NCI-H1694 (cell line): ENCODE measurements at regions not wholly inside any gene's neighbourhood (a gene's known extent, or its start where the extent isn't known, plus 50 kb on each side); places are given as distances from the start of the nearest gene placed in this dataset.
"Not testable (repeated sequence)": the region's sequence is repeated elsewhere in the genome, so short reads cannot be mapped to it uniquely, and the experiment has no call there.

Experiments
- DNase-seq: peaks from one replicate; lab custom pipeline; 2025; lab: John Stamatoyannopoulos, UW

GRCh38 chr15:96470681-96471310 is 140.3 kb downstream of the NR2F2 start:
- DNase-seq, result no peak

- no peak for DNase-seq
Measured at GRCh38 chr15:96472681-96473080, 142.2 kb downstream of the NR2F2 start.

- DNase-seq, result no peak
Measured at GRCh38 chr15:96473556-96473955, 143.1 kb downstream of the NR2F2 start.

GRCh38 chr15:96474231-96474664 is 143.7 kb downstream of the NR2F2 start:
- DNase-seq, result no peak

GRCh38 chr15:96477227-96477626 is 146.7 kb downstream of the NR2F2 start:
- DNase-seq, result no peak

GRCh38 chr15:96484412-96484811 is 153.9 kb downstream of the NR2F2 start:
- not testable (repeated sequence) for DNase-seq

- DNase-seq, result no peak
Measured at GRCh38 chr15:96484830-96485229, 154.3 kb downstream of the NR2F2 start.

GRCh38 chr15:96487245-96487644 is 156.7 kb downstream of the NR2F2 start:
- DNase-seq, result no peak

GRCh38 chr15:96491066-96491699 is 160.7 kb downstream of the NR2F2 start:
- not testable (repeated sequence) for DNase-seq

GRCh38 chr15:96491700-96492644 is 161.5 kb downstream of the NR2F2 start:
- DNase-seq, result not testable (repeated sequence)

GRCh38 chr15:96494505-96494904 is 164.0 kb downstream of the NR2F2 start:
- no peak for DNase-seq

- DNase-seq, result no peak
Measured at GRCh38 chr15:96495386-96495785, 164.9 kb downstream of the NR2F2 start.

- no peak for DNase-seq
Measured at GRCh38 chr15:96497951-96498350, 167.5 kb downstream of the NR2F2 start.

- DNase-seq, result no peak
Measured at GRCh38 chr15:96500508-96500907, 170.0 kb downstream of the NR2F2 start.

- DNase-seq, result no peak
Measured at GRCh38 chr15:96501362-96501761, 170.9 kb downstream of the NR2F2 start.

GRCh38 chr15:96502196-96502595 is 171.7 kb downstream of the NR2F2 start:
- no peak for DNase-seq

- no peak for DNase-seq
Measured at GRCh38 chr15:96503276-96503675, 172.8 kb downstream of the NR2F2 start.

GRCh38 chr15:96504371-96504770 is 173.9 kb downstream of the NR2F2 start:
- DNase-seq, result no peak

GRCh38 chr15:96505014-96505413 is 174.5 kb downstream of the NR2F2 start:
- no peak for DNase-seq

GRCh38 chr15:96514607-96515285 is 184.2 kb downstream of the NR2F2 start:
- DNase-seq, result no peak

GRCh38 chr15:96515371-96515770 is 184.9 kb downstream of the NR2F2 start:
- DNase-seq, result no peak

GRCh38 chr15:96521386-96521785 is 190.9 kb downstream of the NR2F2 start:
- DNase-seq, result no peak
